GM12878 (cell line): ENCODE measurements at regions not wholly inside any gene's neighbourhood (a gene's known extent, or its start where the extent isn't known, plus 50 kb on each side); places are given as distances from the start of the nearest gene placed in this dataset.

Experiments used
- BACH1 ChIP-seq: fragments of 450-650 bp; IDR thresholded peaks from 2 replicates; pipeline ENCODE4 v1.6.1; 2017; ENCODE audit warnings: mild to moderate bottlenecking, borderline replicate concordance
- TF ChIP-seq, protein P1 (sequence below): IDR thresholded peaks from 2 replicates; pipeline ENCODE4 v1.6.1; 2011; ENCODE audit warnings: low read depth, low read length, improper control_type of control experiment, borderline replicate concordance
- TF ChIP-seq, protein P2 (sequence below), 3 experiments: IDR thresholded peaks in 2 of 3; conservative IDR thresholded peaks in 1 of 3; 2 replicates each; pipeline ENCODE4 v1.5.1; 2011; ENCODE audit warnings: low read depth in 3 of 3, low read length in 3 of 3, mild to moderate bottlenecking in 3 of 3, control low read depth in 2 of 3, moderate library complexity in 2 of 3, inconsistent platforms in 1 of 3, mixed read lengths in 1 of 3; ENCODE audit not compliant: control insufficient read depth in 2 of 3, insufficient read depth in 1 of 3; ENCODE audit errors: extremely low read depth in 1 of 3

DNA sequence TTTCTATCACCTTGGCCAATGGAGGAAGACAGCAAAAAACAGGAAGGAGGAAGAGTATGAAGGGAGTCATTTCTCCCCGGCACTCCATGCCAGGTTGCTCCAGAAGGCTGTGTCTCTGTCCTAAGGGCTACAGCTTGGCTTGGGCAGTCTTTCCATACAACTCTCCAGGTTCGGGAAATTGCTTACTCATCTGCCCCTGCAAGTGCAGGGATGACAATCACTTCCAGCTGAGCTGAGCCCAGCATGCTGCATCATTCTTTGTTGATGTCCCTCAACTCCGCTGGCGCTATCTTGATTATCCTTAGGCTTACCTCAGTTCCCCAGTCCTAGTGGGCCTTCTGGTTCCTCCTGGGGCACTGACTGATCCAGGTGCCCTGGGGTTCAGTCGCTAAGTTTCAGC is 86.9 kb upstream of the COPS8 start:
- TF ChIP-seq, protein P1, sequence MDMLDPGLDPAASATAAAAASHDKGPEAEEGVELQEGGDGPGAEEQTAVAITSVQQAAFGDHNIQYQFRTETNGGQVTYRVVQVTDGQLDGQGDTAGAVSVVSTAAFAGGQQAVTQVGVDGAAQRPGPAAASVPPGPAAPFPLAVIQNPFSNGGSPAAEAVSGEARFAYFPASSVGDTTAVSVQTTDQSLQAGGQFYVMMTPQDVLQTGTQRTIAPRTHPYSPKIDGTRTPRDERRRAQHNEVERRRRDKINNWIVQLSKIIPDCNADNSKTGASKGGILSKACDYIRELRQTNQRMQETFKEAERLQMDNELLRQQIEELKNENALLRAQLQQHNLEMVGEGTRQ = no peak
- no peak for TF ChIP-seq BACH1
- TF ChIP-seq, protein P2, sequence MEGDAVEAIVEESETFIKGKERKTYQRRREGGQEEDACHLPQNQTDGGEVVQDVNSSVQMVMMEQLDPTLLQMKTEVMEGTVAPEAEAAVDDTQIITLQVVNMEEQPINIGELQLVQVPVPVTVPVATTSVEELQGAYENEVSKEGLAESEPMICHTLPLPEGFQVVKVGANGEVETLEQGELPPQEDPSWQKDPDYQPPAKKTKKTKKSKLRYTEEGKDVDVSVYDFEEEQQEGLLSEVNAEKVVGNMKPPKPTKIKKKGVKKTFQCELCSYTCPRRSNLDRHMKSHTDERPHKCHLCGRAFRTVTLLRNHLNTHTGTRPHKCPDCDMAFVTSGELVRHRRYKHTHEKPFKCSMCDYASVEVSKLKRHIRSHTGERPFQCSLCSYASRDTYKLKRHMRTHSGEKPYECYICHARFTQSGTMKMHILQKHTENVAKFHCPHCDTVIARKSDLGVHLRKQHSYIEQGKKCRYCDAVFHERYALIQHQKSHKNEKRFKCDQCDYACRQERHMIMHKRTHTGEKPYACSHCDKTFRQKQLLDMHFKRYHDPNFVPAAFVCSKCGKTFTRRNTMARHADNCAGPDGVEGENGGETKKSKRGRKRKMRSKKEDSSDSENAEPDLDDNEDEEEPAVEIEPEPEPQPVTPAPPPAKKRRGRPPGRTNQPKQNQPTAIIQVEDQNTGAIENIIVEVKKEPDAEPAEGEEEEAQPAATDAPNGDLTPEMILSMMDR (IDR thresholded peaks at IDR 0.05 in 2 of 3, conservative IDR thresholded peaks at IDR 0.05 in 1 of 3; ENCODE audit: control insufficient read depth in 2 of 3, extremely low read depth in 1 of 3, insufficient read depth in 1 of 3, low read depth in 3 of 3, low read length in 3 of 3) = no peak
